ENCODE measurements at regions not wholly inside any gene's neighbourhood (a gene's known extent, or its start where the extent isn't known, plus 50 kb on each side); places are given as distances from the start of the nearest gene placed in this dataset.

DNA sequence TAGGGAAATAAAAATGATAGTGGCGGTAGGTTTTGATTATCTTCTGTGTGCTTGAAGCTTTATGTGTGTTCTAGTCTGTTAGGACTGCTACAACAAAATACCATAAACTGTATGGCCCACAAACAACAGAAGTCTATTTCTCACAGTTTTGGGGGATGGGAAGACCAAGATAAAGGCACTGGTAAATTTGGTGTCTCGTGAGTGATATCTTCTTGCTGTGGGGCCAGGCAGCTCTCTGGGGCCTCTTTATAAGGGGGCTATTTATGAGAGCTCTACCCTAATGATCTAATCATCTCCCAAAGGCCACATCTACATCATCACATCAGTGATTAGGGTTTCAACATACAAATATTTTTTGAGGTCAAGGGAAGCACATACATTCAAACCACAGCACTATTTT is 86.8 kb upstream of the SPHKAP start:
- Histone ChIP-seq H3K27me3 (ENCODE audit: control insufficient read depth in 3 of 3, insufficient read depth in 3 of 3, low read length in 3 of 3) (no peaks in the 10 kb centered on the region), H3K4me1 (ENCODE audit: control insufficient read depth in 3 of 3, insufficient read depth in 2 of 3, low read depth in 1 of 3, low read length in 2 of 3) (no peaks in the 10 kb centered on the region), H3K4me3 (ENCODE audit: low read depth in 1 of 3, low read length in 3 of 3) (no peak overlapping the region), H3K9me3 (ENCODE audit: control insufficient read depth in 2 of 2, insufficient read depth in 1 of 2, low read depth in 1 of 2, low read length in 1 of 2) (no peaks in the 10 kb centered on the region), H3K27ac (ENCODE audit: low read depth in 1 of 3, low read length in 2 of 3) (no peak overlapping the region), H3K36me3 (ENCODE audit: control insufficient read depth in 3 of 3, insufficient read depth in 2 of 3, low read depth in 1 of 3, low read length in 3 of 3) (no peaks in the 10 kb centered on the region)
- FAIRE-seq (no peak), DNase-seq (no peak)
- 53 to 67% (median 63%) methylated on average over 2 of the region's 2 CpGs for WGBS, 3 donors

DNA sequence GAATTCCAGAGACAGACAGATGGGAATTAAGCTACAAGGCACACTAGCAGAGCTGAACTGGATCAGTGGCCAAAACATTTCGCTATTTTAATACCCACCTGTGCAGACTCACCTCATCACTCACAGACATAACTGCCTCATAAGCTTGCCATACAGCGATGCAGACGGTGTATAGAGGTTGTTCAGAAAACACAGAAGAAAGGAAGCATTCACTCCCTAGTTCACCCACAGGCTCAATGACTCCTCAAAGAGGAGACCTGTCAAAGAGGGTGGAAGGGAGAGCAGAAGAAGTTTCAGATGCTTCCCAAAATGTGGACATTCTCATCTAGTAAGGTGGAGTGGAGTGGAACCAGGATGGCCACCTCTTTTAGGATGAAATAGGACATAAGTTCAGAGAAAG is 81.7 kb upstream of the SPHKAP start:
- WGBS, 3 donors, result 94 to 96% (median 95%) methylated on average over 3 of the region's 3 CpGs
- Histone ChIP-seq H3K4me3 (ENCODE audit: low read depth in 1 of 3, low read length in 3 of 3) (no peak overlapping the region), H3K4me1 (ENCODE audit: control insufficient read depth in 3 of 3, insufficient read depth in 2 of 3, low read depth in 1 of 3, low read length in 2 of 3) (no peaks in the 10 kb centered on the region), H3K27me3 (ENCODE audit: control insufficient read depth in 3 of 3, insufficient read depth in 3 of 3, low read length in 3 of 3) (no peaks in the 10 kb centered on the region), H3K36me3 (ENCODE audit: control insufficient read depth in 3 of 3, insufficient read depth in 2 of 3, low read depth in 1 of 3, low read length in 3 of 3) (no peaks in the 10 kb centered on the region), H3K27ac (ENCODE audit: low read depth in 1 of 3, low read length in 2 of 3) (no peak overlapping the region), H3K9me3 (ENCODE audit: control insufficient read depth in 2 of 2, insufficient read depth in 1 of 2, low read depth in 1 of 2, low read length in 1 of 2) (no peaks in the 10 kb centered on the region)
- FAIRE-seq (no peak), DNase-seq (no peak)

DNA sequence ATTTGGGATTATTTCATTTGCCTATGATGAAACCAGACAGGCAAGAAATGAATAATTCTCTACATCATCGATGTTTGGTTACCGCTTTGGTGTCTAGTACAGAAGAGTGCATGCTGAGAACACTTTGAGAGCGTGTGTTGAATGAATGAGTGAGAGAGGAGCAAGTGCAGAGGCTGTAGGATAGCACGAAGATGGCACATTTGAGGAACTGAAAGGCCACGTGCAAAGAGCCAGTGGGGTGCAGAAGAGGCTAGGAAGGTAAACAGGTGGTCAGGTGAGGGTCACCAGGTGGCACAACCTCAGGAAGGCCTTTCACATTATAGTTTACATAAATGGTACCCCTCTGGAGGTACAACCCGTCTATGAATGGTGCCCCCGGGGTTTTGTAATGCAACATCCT is 80.1 kb upstream of the SPHKAP start:
- WGBS, 3 donors, result 77 to 86% (median 85%) methylated on average over 7 of the region's 7 CpGs
- FAIRE-seq, result no peak
- DNase-seq, result no peak
- Histone ChIP-seq H3K4me3 (ENCODE audit: low read depth in 1 of 3, low read length in 3 of 3) (no peak overlapping the region), H3K9me3 (ENCODE audit: control insufficient read depth in 2 of 2, insufficient read depth in 1 of 2, low read depth in 1 of 2, low read length in 1 of 2) (no peaks in the 10 kb centered on the region), H3K4me1 (ENCODE audit: control insufficient read depth in 3 of 3, insufficient read depth in 2 of 3, low read depth in 1 of 3, low read length in 2 of 3) (no peaks in the 10 kb centered on the region), H3K27ac (ENCODE audit: low read depth in 1 of 3, low read length in 2 of 3) (no peak overlapping the region), H3K27me3 (ENCODE audit: control insufficient read depth in 3 of 3, insufficient read depth in 3 of 3, low read length in 3 of 3) (no peaks in the 10 kb centered on the region), H3K36me3 (ENCODE audit: control insufficient read depth in 3 of 3, insufficient read depth in 2 of 3, low read depth in 1 of 3, low read length in 3 of 3) (no peaks in the 10 kb centered on the region)

DNA sequence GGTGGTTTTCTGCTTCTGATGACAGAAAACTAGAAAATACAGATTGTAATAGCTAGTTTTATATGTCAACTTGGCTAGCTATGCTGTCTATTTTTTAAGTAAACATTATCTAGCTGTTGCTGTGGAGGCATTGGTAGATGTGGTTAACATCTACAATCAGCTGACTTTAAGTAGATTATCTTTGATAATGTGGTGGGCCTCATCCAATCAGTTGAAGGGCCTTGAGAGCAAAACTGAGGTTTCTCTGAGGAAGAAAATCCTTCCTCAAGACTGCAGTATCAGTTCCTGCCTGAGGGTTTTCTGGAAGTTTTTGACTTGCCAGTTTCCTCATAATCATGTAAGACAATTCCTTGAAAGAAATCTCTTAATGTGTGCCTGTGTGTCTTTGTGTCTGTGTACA is 75.9 kb upstream of the SPHKAP start:
- H3K9me3 ChIP-seq (ENCODE audit: control insufficient read depth in 2 of 2, insufficient read depth in 1 of 2, low read depth in 1 of 2, low read length in 1 of 2), result no peaks in the 10 kb centered on the region
- DNase-seq (no peak), FAIRE-seq (no peak)
- H3K4me1 ChIP-seq (ENCODE audit: control insufficient read depth in 3 of 3, insufficient read depth in 2 of 3, low read depth in 1 of 3, low read length in 2 of 3), result no peaks in the 10 kb centered on the region
- H3K36me3 ChIP-seq (ENCODE audit: control insufficient read depth in 3 of 3, insufficient read depth in 2 of 3, low read depth in 1 of 3, low read length in 3 of 3), result no peaks in the 10 kb centered on the region
- no peaks in the 10 kb centered on the region for H3K27me3 ChIP-seq (ENCODE audit: control insufficient read depth in 3 of 3, insufficient read depth in 3 of 3, low read length in 3 of 3)
- H3K4me3 ChIP-seq (ENCODE audit: low read depth in 1 of 3, low read length in 3 of 3), result no peak overlapping the region
- no peak overlapping the region for H3K27ac ChIP-seq (ENCODE audit: low read depth in 1 of 3, low read length in 2 of 3)

DNA sequence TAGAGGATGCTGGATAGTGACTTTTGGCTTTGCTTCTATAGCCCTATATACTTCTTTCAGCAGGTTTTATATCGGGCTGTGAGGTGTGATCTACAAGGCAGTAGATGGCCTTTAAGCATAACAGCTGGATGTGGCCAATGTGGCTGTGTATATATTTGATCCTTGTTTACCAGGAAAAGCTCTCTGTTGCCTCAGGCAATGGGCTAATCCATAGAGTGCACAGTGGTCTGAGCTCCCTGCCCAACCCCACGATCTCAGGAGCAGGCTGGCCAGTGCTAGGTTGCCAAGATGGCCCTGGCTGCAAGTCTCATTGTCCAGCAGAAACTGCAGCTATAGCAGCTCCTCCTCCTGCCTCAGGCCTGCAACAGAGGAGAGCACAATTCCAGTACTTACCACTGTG is 72.3 kb upstream of the SPHKAP start:
- no peak overlapping the region for H3K27ac ChIP-seq (ENCODE audit: low read depth in 1 of 3, low read length in 2 of 3)
- no peaks in the 10 kb centered on the region for H3K27me3 ChIP-seq (ENCODE audit: control insufficient read depth in 3 of 3, insufficient read depth in 3 of 3, low read length in 3 of 3)
- DNase-seq (no peak), FAIRE-seq (no peak)
- H3K4me1 ChIP-seq (ENCODE audit: control insufficient read depth in 3 of 3, insufficient read depth in 2 of 3, low read depth in 1 of 3, low read length in 2 of 3), result no peaks in the 10 kb centered on the region
- no peaks in the 10 kb centered on the region for H3K36me3 ChIP-seq (ENCODE audit: control insufficient read depth in 3 of 3, insufficient read depth in 2 of 3, low read depth in 1 of 3, low read length in 3 of 3)
- peaks cover 0 to 4% of the 10 kb centered on the region in 2 donors for H3K9me3 ChIP-seq (ENCODE audit: control insufficient read depth in 2 of 2, insufficient read depth in 1 of 2, low read depth in 1 of 2, low read length in 1 of 2)
- 64 to 69% (median 66%) methylated on average over 2 of the region's 2 CpGs for WGBS, 3 donors
- no peak overlapping the region for H3K4me3 ChIP-seq (ENCODE audit: low read depth in 1 of 3, low read length in 3 of 3)

DNA sequence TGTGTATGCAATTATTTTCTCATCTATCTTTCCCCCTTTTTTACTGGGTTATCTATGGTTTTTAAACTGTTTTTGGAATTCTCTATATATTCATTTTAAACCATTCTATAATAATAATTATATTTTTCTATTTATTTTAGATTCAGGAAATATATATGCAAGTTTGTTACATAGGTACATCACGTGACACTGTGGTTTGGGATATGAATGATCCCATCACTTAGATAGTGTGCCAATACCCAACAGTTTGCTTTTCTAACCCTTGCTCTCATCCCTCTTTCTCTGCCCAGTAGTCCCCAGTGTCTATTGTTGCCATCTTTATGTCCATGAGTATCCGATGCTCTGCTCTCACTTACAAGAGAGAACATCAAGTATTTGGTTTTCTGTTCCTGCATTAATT is 65.8 kb upstream of the SPHKAP start:
- Histone ChIP-seq H3K27ac (ENCODE audit: low read depth in 1 of 3, low read length in 2 of 3) (no peak overlapping the region), H3K4me3 (ENCODE audit: low read depth in 1 of 3, low read length in 3 of 3) (no peak overlapping the region), H3K27me3 (ENCODE audit: control insufficient read depth in 3 of 3, insufficient read depth in 3 of 3, low read length in 3 of 3) (no peaks in the 10 kb centered on the region), H3K9me3 (ENCODE audit: control insufficient read depth in 2 of 2, insufficient read depth in 1 of 2, low read depth in 1 of 2, low read length in 1 of 2) (peaks cover 0 to 4% of the 10 kb centered on the region in 2 donors), H3K4me1 (ENCODE audit: control insufficient read depth in 3 of 3, insufficient read depth in 2 of 3, low read depth in 1 of 3, low read length in 2 of 3) (no peaks in the 10 kb centered on the region), H3K36me3 (ENCODE audit: control insufficient read depth in 3 of 3, insufficient read depth in 2 of 3, low read depth in 1 of 3, low read length in 3 of 3) (no peaks in the 10 kb centered on the region)
- 87 to 89% (median 89%) methylated on average over 2 of the region's 2 CpGs for WGBS, 3 donors
- no peak for FAIRE-seq
- DNase-seq, result no peak

DNA sequence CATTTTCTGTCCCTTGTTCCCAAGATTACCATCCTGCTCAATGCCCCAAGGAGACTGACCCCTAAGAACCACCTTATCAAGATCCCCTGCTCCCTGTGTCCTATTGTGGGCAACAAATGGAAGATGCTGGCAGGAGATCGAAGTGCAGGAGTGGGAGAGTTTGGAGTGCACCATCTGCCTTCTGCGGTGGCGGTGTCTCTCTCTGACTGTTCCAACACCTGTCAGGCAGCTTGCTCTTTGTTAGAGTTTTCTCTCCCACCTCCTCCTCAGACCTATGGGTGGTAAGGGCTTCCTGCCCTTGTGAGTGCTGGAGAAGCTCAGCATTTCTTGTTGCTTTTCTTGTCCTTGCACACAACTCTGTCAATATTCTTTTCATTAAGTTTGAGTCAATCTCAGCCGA is 64.1 kb upstream of the SPHKAP start:
- H3K36me3 ChIP-seq (ENCODE audit: control insufficient read depth in 3 of 3, insufficient read depth in 2 of 3, low read depth in 1 of 3, low read length in 3 of 3), result no peaks in the 10 kb centered on the region
- no peaks in the 10 kb centered on the region for H3K9me3 ChIP-seq (ENCODE audit: control insufficient read depth in 2 of 2, insufficient read depth in 1 of 2, low read depth in 1 of 2, low read length in 1 of 2)
- no peak overlapping the region for H3K4me3 ChIP-seq (ENCODE audit: low read depth in 1 of 3, low read length in 3 of 3)
- no peak overlapping the region for H3K27ac ChIP-seq (ENCODE audit: low read depth in 1 of 3, low read length in 2 of 3)
- no peaks in the 10 kb centered on the region for H3K4me1 ChIP-seq (ENCODE audit: control insufficient read depth in 3 of 3, insufficient read depth in 2 of 3, low read depth in 1 of 3, low read length in 2 of 3)
- no peaks in the 10 kb centered on the region for H3K27me3 ChIP-seq (ENCODE audit: control insufficient read depth in 3 of 3, insufficient read depth in 3 of 3, low read length in 3 of 3)
- DNase-seq (no peak), FAIRE-seq (no peak)
- WGBS, 3 donors, result 83 to 85% (median 84%) methylated on average over 4 of the region's 4 CpGs

DNA sequence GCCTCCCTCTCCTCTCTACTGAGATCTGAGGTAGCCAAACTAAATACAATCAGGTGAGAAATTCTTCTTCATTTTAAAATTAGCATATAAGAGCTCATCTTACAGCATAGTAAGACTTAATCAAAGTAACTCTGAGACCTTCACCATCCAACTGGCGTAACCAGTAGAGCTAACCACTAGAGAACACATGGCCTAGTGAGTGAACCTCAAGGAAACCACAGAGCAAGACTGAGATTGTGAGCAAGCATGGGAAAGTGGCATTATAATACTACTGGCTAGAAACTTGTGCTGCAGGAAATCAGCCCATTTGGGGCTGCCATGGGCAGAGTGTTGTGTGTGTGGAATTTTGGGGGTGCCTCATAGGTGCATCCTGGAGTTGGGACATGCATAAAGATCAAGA is 61.1 kb upstream of the SPHKAP start:
- H3K27ac ChIP-seq (ENCODE audit: low read depth in 1 of 3, low read length in 2 of 3), result no peak overlapping the region
- FAIRE-seq (no peak), DNase-seq (no peak)
- WGBS, 3 donors, result 76 to 100% (median 89%) methylated on average over 1 of the region's 1 CpG
- H3K4me3 ChIP-seq (ENCODE audit: low read depth in 1 of 3, low read length in 3 of 3), result no peak overlapping the region
- H3K4me1 ChIP-seq (ENCODE audit: control insufficient read depth in 3 of 3, insufficient read depth in 2 of 3, low read depth in 1 of 3, low read length in 2 of 3), result no peaks in the 10 kb centered on the region
- H3K27me3 ChIP-seq (ENCODE audit: control insufficient read depth in 3 of 3, insufficient read depth in 3 of 3, low read length in 3 of 3), result no peaks in the 10 kb centered on the region
- H3K36me3 ChIP-seq (ENCODE audit: control insufficient read depth in 3 of 3, insufficient read depth in 2 of 3, low read depth in 1 of 3, low read length in 3 of 3), result no peaks in the 10 kb centered on the region
- H3K9me3 ChIP-seq (ENCODE audit: control insufficient read depth in 2 of 2, insufficient read depth in 1 of 2, low read depth in 1 of 2, low read length in 1 of 2), result no peaks in the 10 kb centered on the region

DNA sequence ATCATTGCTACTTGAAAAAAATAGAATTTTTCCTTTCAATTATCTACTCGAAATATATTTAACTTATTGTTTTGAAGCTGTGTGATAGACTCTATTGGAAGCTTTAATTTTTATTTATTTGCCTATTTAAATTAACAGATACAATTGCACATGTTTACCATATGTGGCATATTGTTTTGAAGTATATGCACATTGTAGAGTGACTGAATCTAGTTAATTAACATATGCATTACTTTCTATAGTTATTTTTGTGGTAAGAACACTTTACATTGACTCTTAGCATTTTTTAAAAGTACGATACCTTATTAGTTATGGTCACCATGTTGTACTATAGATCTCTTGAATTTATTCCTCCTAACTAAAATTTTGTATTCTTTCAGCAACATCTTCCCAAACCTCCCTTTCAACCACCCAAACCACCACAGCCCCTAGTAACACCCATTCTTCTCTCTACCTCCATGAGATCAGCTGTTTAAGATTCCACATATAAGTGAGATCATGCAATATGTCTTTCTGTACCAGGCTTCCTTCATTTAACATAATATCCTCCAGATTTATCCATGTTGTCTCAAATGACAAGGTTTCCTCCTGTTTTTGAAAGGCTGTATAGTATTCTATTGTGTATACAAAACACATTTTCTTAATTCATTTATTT is 58.5 kb upstream of the SPHKAP start:
- Histone ChIP-seq H3K27ac (ENCODE audit: low read depth in 1 of 3, low read length in 2 of 3) (no peak overlapping the region), H3K9me3 (ENCODE audit: control insufficient read depth in 2 of 2, insufficient read depth in 1 of 2, low read depth in 1 of 2, low read length in 1 of 2) (no peaks in the 10 kb centered on the region), H3K36me3 (ENCODE audit: control insufficient read depth in 3 of 3, insufficient read depth in 2 of 3, low read depth in 1 of 3, low read length in 3 of 3) (no peaks in the 10 kb centered on the region), H3K27me3 (ENCODE audit: control insufficient read depth in 3 of 3, insufficient read depth in 3 of 3, low read length in 3 of 3) (no peaks in the 10 kb centered on the region), H3K4me1 (ENCODE audit: control insufficient read depth in 3 of 3, insufficient read depth in 2 of 3, low read depth in 1 of 3, low read length in 2 of 3) (no peaks in the 10 kb centered on the region), H3K4me3 (ENCODE audit: low read depth in 1 of 3, low read length in 3 of 3) (no peak overlapping the region)
- WGBS, 3 donors, result 60 to 73% (median 71%) methylated on average over 2 of the region's 2 CpGs
- FAIRE-seq, result no peak
- no peak for DNase-seq

Measured in small intestine (tissue), 7 donors.